NB4 (cell line): ENCODE measurements at regions not wholly inside any gene's neighbourhood (a gene's known extent, or its start where the extent isn't known, plus 50 kb on each side); places are given as distances from the start of the nearest gene placed in this dataset.

ENCODE experiments used
- DNase-seq: peaks from one replicate; pipeline ENCODE4 v3.0.0; 2010; ENCODE audit warnings: low read depth
- H3K4me3 ChIP-seq: one replicate; pipeline ENCODE4 v1.5.1; 2011; ENCODE audit warnings: mild to moderate bottlenecking, low read depth, low read length, moderate library complexity
- CTCF ChIP-seq: IDR thresholded peaks from one replicate; pipeline ENCODE4 v1.5.1; 2012; ENCODE audit warnings: low read depth, low read length
- MAX ChIP-seq: IDR thresholded peaks from 2 replicates; pipeline ENCODE4 v1.6.1; 2011; ENCODE audit warnings: low read depth, low read length
- MYC ChIP-seq: IDR thresholded peaks from 2 replicates; pipeline ENCODE4 v1.6.1; 2011; ENCODE audit warnings: low read depth, low read length
- POLR2A ChIP-seq: IDR thresholded peaks from 2 replicates; pipeline ENCODE4 v1.6.1; 2011; ENCODE audit warnings: mild to moderate bottlenecking; ENCODE audit not compliant: insufficient read length; ENCODE audit errors: extremely low read depth

- TF ChIP-seq POLR2A (no peak), MAX (no peak), CTCF (no peak), MYC (no peak)
- peak; percentile 54 for DNase-seq
- H3K4me3 ChIP-seq, result no peak overlapping the region
Observed at GRCh38 chr1:242847390-242847993, 323.0 kb upstream of the PLD5 start.

- peak; percentile 15 for DNase-seq
- TF ChIP-seq MYC, result no peak
- H3K4me3 ChIP-seq, result no peak overlapping the region
Observed at GRCh38 chr1:242842094-242842493, 317.6 kb upstream of the PLD5 start.

GRCh38 chr1:242839101-242839500 is 314.6 kb upstream of the PLD5 start:
- DNase-seq, result no peak
- no peak for TF ChIP-seq CTCF
- TF ChIP-seq POLR2A, result no peak
- no peak overlapping the region for H3K4me3 ChIP-seq

GRCh38 chr1:242836423-242836822 is 311.9 kb upstream of the PLD5 start:
- no peak overlapping the region for H3K4me3 ChIP-seq
- TF ChIP-seq POLR2A (no peak), CTCF (no peak), MAX (no peak), MYC (no peak)
- no peak for DNase-seq

- no peak for TF ChIP-seq POLR2A
- no peak for TF ChIP-seq MAX
- no peak for TF ChIP-seq MYC
- no peak for TF ChIP-seq CTCF
- H3K4me3 ChIP-seq, result no peak overlapping the region
- DNase-seq, result no peak
Observed at GRCh38 chr1:242828828-242829227, 304.3 kb upstream of the PLD5 start.

GRCh38 chr1:242828199-242828598 is 303.7 kb upstream of the PLD5 start:
- H3K4me3 ChIP-seq, result no peak overlapping the region
- TF ChIP-seq CTCF, result no peak
- no peak for TF ChIP-seq MYC
- TF ChIP-seq MAX, result no peak
- no peak for TF ChIP-seq POLR2A
- peak; percentile 4 for DNase-seq
